ENCODE measurements at regions not wholly inside any gene's neighbourhood (a gene's known extent, or its start where the extent isn't known, plus 50 kb on each side); places are given as distances from the start of the nearest gene placed in this dataset.

- TF ChIP-seq ZNF274 (IDR thresholded peaks at IDR 0.05; ENCODE audit: low read depth, low read length), result no peak
- no peak overlapping the region for H3K4me3 ChIP-seq (ENCODE audit: low read length)
Measured at GRCh38 chr4:38237139-38237538, 276.9 kb downstream of the PTTG2 start.

- TF ChIP-seq ZNF274 (IDR thresholded peaks at IDR 0.05; ENCODE audit: low read depth, low read length), result no peak
- no peak overlapping the region for H3K4me3 ChIP-seq (ENCODE audit: low read length)
Measured at GRCh38 chr4:38241541-38241940, 281.3 kb downstream of the PTTG2 start.

GRCh38 chr4:38242101-38242500 lies 281.9 kb downstream of the PTTG2 start:
- no peak overlapping the region for H3K4me3 ChIP-seq (ENCODE audit: low read length)
- no peak for TF ChIP-seq ZNF274 (IDR thresholded peaks at IDR 0.05; ENCODE audit: low read depth, low read length)

- no peak for TF ChIP-seq ZNF274 (IDR thresholded peaks at IDR 0.05; ENCODE audit: low read depth, low read length)
Measured at GRCh38 chr4:38242822-38243387, 282.7 kb downstream of the PTTG2 start.

GRCh38 chr4:38243388-38244053 lies 283.3 kb downstream of the PTTG2 start:
- TF ChIP-seq ZNF274 (IDR thresholded peaks at IDR 0.05; ENCODE audit: low read depth, low read length), result no peak
- H3K4me3 ChIP-seq (ENCODE audit: low read length), result no peak overlapping the region

More at GRCh38 chr4:38242822-38243387, 282.7 kb downstream of the PTTG2 start:
- no peak overlapping the region for H3K4me3 ChIP-seq (ENCODE audit: low read length)

- no peak for TF ChIP-seq ZNF274 (IDR thresholded peaks at IDR 0.05; ENCODE audit: low read depth, low read length)
- no peak overlapping the region for H3K4me3 ChIP-seq (ENCODE audit: low read length)
Measured at GRCh38 chr4:38254825-38255224, 294.6 kb downstream of the PTTG2 start.

GRCh38 chr4:38255572-38255971 lies 295.4 kb downstream of the PTTG2 start:
- no peak for TF ChIP-seq ZNF274 (IDR thresholded peaks at IDR 0.05; ENCODE audit: low read depth, low read length)
- no peak overlapping the region for H3K4me3 ChIP-seq (ENCODE audit: low read length)

- TF ChIP-seq ZNF274 (IDR thresholded peaks at IDR 0.05; ENCODE audit: low read depth, low read length), result no peak
- H3K4me3 ChIP-seq (ENCODE audit: low read length), result no peak overlapping the region
Measured at GRCh38 chr4:38266616-38267015, 306.4 kb downstream of the PTTG2 start.

- TF ChIP-seq ZNF274 (IDR thresholded peaks at IDR 0.05; ENCODE audit: low read depth, low read length), result no peak
- H3K4me3 ChIP-seq (ENCODE audit: low read length), result no peak overlapping the region
Measured at GRCh38 chr4:38268108-38268820, 308.1 kb downstream of the PTTG2 start.

- TF ChIP-seq ZNF274 (IDR thresholded peaks at IDR 0.05; ENCODE audit: low read depth, low read length), result no peak
- H3K4me3 ChIP-seq (ENCODE audit: low read length), result no peak overlapping the region
Measured at GRCh38 chr4:38268837-38269236, 308.6 kb downstream of the PTTG2 start.

- no peak overlapping the region for H3K4me3 ChIP-seq (ENCODE audit: low read length)
- TF ChIP-seq ZNF274 (IDR thresholded peaks at IDR 0.05; ENCODE audit: low read depth, low read length), result no peak
Measured at GRCh38 chr4:38273407-38273806, 313.2 kb downstream of the PTTG2 start.

GRCh38 chr4:38275331-38276100 lies 315.3 kb downstream of the PTTG2 start:
- H3K4me3 ChIP-seq (ENCODE audit: low read length), result no peak overlapping the region
- no peak for TF ChIP-seq ZNF274 (IDR thresholded peaks at IDR 0.05; ENCODE audit: low read depth, low read length)

GRCh38 chr4:38278255-38278654 lies 318.1 kb downstream of the PTTG2 start:
- no peak for TF ChIP-seq ZNF274 (IDR thresholded peaks at IDR 0.05; ENCODE audit: low read depth, low read length)

GRCh38 chr4:38279077-38279476 lies 318.9 kb downstream of the PTTG2 start:
- no peak overlapping the region for H3K4me3 ChIP-seq (ENCODE audit: low read length)
- TF ChIP-seq ZNF274 (IDR thresholded peaks at IDR 0.05; ENCODE audit: low read depth, low read length), result no peak

More at GRCh38 chr4:38278255-38278654, 318.1 kb downstream of the PTTG2 start:
- H3K4me3 ChIP-seq (ENCODE audit: low read length), result no peak overlapping the region

All from GM08714 (cell line).